H9 (cell line): ENCODE measurements at regions not wholly inside any gene's neighbourhood (a gene's known extent, or its start where the extent isn't known, plus 50 kb on each side); places are given as distances from the start of the nearest gene placed in this dataset.

ENCODE experiments used
- DNase-seq: peaks from one replicate; pipeline ENCODE4 v3.0.0-alpha.2; 2017
- H2AFZ ChIP-seq: one replicate; pipeline ENCODE4 v1.6.1; 2013; ENCODE audit warnings: mild to moderate bottlenecking, low read length, control low read depth, moderate library complexity
- H2AK5ac ChIP-seq: 2 replicates; pipeline ENCODE4 v1.6.1; 2013; ENCODE audit warnings: low read length, control low read depth, mixed read lengths; ENCODE audit not compliant: insufficient read length
- H2BK120ac ChIP-seq: one replicate; pipeline ENCODE4 v1.6.1; 2013; ENCODE audit warnings: low read depth, mild to moderate bottlenecking, low read length, control low read depth, inconsistent platforms; ENCODE audit not compliant: poor library complexity, severe bottlenecking
- H2BK12ac ChIP-seq: 2 replicates; pipeline ENCODE4 v1.6.1; 2013; ENCODE audit warnings: low read length, control low read depth, mixed read lengths, low read depth; ENCODE audit not compliant: insufficient read length
- H2BK15ac ChIP-seq: 2 replicates; pipeline ENCODE4 v1.6.1; 2013; ENCODE audit warnings: low read depth, low read length, control low read depth
- H2BK20ac ChIP-seq: one replicate; pipeline ENCODE4 v1.6.1; 2013; ENCODE audit warnings: low read depth, mild to moderate bottlenecking, low read length, control low read depth, inconsistent platforms; ENCODE audit not compliant: poor library complexity, severe bottlenecking
- H2BK5ac ChIP-seq: 2 replicates; pipeline ENCODE4 v1.6.1; 2013; ENCODE audit warnings: low read length, control low read depth, mixed read lengths; ENCODE audit not compliant: insufficient read length
- H3K14ac ChIP-seq: 2 replicates; pipeline ENCODE4 v1.6.1; 2013; ENCODE audit warnings: low read length, control low read depth; ENCODE audit not compliant: insufficient read depth
- H3K18ac ChIP-seq: 2 replicates; pipeline ENCODE4 v1.6.1; 2013; ENCODE audit warnings: low read depth, mild to moderate bottlenecking, mixed read lengths, low read length, control low read depth; ENCODE audit not compliant: insufficient read length
- H3K23ac ChIP-seq: 2 replicates; pipeline ENCODE4 v1.6.1; 2013; ENCODE audit warnings: low read length, control low read depth, mixed read lengths, low read depth; ENCODE audit not compliant: insufficient read length
- H3K23me2 ChIP-seq: 2 replicates; pipeline ENCODE4 v1.6.1; 2013; ENCODE audit warnings: low read depth, mild to moderate bottlenecking, mixed read lengths, low read length, control low read depth; ENCODE audit not compliant: insufficient read length, poor library complexity, severe bottlenecking
- H3K27ac ChIP-seq: 2 replicates; pipeline ENCODE4 v1.5.1; 2013; ENCODE audit warnings: low read length, control low read depth, mixed read lengths, low read depth; ENCODE audit not compliant: insufficient read length
- H3K27me3 ChIP-seq: 2 replicates; pipeline ENCODE4 v1.6.1; 2013; ENCODE audit warnings: low read length, control low read depth, inconsistent platforms; ENCODE audit not compliant: insufficient read depth
- H3K4ac ChIP-seq: 2 replicates; pipeline ENCODE4 v1.6.1; 2013; ENCODE audit warnings: low read depth, mild to moderate bottlenecking, control low read depth, inconsistent platforms, low read length, moderate library complexity
- H3K4me1 ChIP-seq: 2 replicates; pipeline ENCODE4 v1.6.1; 2013; ENCODE audit warnings: low read length, control low read depth, inconsistent platforms; ENCODE audit not compliant: insufficient read depth
- H3K4me2 ChIP-seq: 2 replicates; pipeline ENCODE4 v1.6.1; 2013; ENCODE audit warnings: low read length, control low read depth, mixed read lengths; ENCODE audit not compliant: insufficient read length, insufficient read depth
- H3K56ac ChIP-seq: 2 replicates; pipeline ENCODE4 v1.6.1; 2013; ENCODE audit warnings: low read depth, mild to moderate bottlenecking, mixed read lengths, low read length, control low read depth; ENCODE audit not compliant: insufficient read length
- H3K79me1 ChIP-seq: 2 replicates; pipeline ENCODE4 v1.6.1; 2013; ENCODE audit warnings: low read depth, mild to moderate bottlenecking, moderate library complexity, low read length, control low read depth, inconsistent platforms; ENCODE audit not compliant: insufficient read depth, poor library complexity, severe bottlenecking
- H3K79me2 ChIP-seq: 2 replicates; pipeline ENCODE4 v1.6.1; 2013; ENCODE audit warnings: low read length, control low read depth, inconsistent platforms; ENCODE audit not compliant: insufficient read depth
- H3K9ac ChIP-seq: 2 replicates; pipeline ENCODE4 v1.6.1; 2013; ENCODE audit warnings: low read length, control low read depth, mixed read lengths; ENCODE audit not compliant: insufficient read length; ENCODE audit errors: extremely low read depth
- H3K9me3 ChIP-seq: one replicate; pipeline ENCODE4 v1.6.1; 2013; ENCODE audit warnings: low read depth, low read length, inconsistent platforms; ENCODE audit not compliant: control insufficient read depth
- H3T11ph ChIP-seq: one replicate; pipeline ENCODE4 v1.6.1; 2013; ENCODE audit warnings: mild to moderate bottlenecking, low read length, control low read depth, inconsistent platforms
- H4K20me1 ChIP-seq: one replicate; pipeline ENCODE4 v1.6.1; 2013; ENCODE audit not compliant: control insufficient read depth, insufficient read length, insufficient read depth
- H4K5ac ChIP-seq: 2 replicates; pipeline ENCODE4 v1.6.1; 2013; ENCODE audit warnings: low read depth, mild to moderate bottlenecking, mixed read lengths, low read length, control low read depth; ENCODE audit not compliant: insufficient read length
- H4K8ac ChIP-seq: replicated peaks from 2 replicates; pipeline ENCODE4 v1.6.1; 2013; ENCODE audit warnings: low read length, control low read depth, mixed read lengths, low read depth; ENCODE audit not compliant: insufficient read length
- H4K91ac ChIP-seq: 2 replicates; pipeline ENCODE4 v1.6.1; 2013; ENCODE audit warnings: low read depth, mild to moderate bottlenecking, moderate library complexity, mixed read lengths, low read length, control low read depth; ENCODE audit not compliant: insufficient read length
- H3K27ac Mint-ChIP-seq, 3 experiments: 2 replicates in 2 of 3; 3 replicates in 1 of 3; pipeline ENCODE4 v1.8.0; 2020 to 2021; ENCODE audit warnings: mixed read lengths in 3 of 3, mild to moderate bottlenecking in 1 of 3, moderate library complexity in 1 of 3
- H3K27me3 Mint-ChIP-seq: 2 replicates; pipeline ENCODE4 v1.8.0; 2021; ENCODE audit warnings: low read depth, mild to moderate bottlenecking, moderate library complexity, mixed read lengths
- H3K36me3 Mint-ChIP-seq, 3 experiments: 2 replicates in 2 of 3; 3 replicates in 1 of 3; pipeline ENCODE4 v1.8.0; 2020 to 2021; ENCODE audit warnings: low read depth in 3 of 3, mixed read lengths in 3 of 3; ENCODE audit not compliant: insufficient read depth in 1 of 3
- H3K4me1 Mint-ChIP-seq, 2 experiments: 2 replicates each; pipeline ENCODE4 v1.8.0; 2020; ENCODE audit warnings: mixed read lengths in 2 of 2
- H3K4me3 Mint-ChIP-seq, 2 experiments: 2 replicates in 1 of 2; 3 replicates in 1 of 2; pipeline ENCODE4 v1.8.0; 2020 to 2021; ENCODE audit warnings: mild to moderate bottlenecking in 2 of 2, mixed read lengths in 2 of 2, moderate library complexity in 1 of 2
- H3K9me3 Mint-ChIP-seq, 2 experiments: 2 replicates in 1 of 2; 3 replicates in 1 of 2; pipeline ENCODE4 v1.8.0; 2020; ENCODE audit warnings: mild to moderate bottlenecking in 2 of 2, mixed read lengths in 2 of 2, moderate library complexity in 1 of 2
- CTCF ChIP-seq: fragments of 200-600 bp; sonication (generic); conservative IDR thresholded peaks from 3 replicates; pipeline ENCODE4 v1.8.0; 2021; ENCODE audit warnings: antibody characterized with exemption, mild to moderate bottlenecking
- WGBS: extraction: QIAGEN DNeasy Blood & Tissue Kit; methylation state at CpG from one replicate; pipeline ENCODE4 v1.1.7; 2013; ENCODE audit warnings: missing lambda C conversion rate, low lambda C conversion rate, mixed read lengths; ENCODE audit not compliant: insufficient read length; ENCODE audit errors: extremely low coverage; 5-methylcytosine and 5-hydroxymethylcytosine counted together

GRCh38 chr6:3513416-3513815, 56.6 kb upstream of the SLC22A23 start:
- H2BK5ac ChIP-seq = no peak overlapping the region
- no peaks in the 10 kb centered on the region for H4K20me1 ChIP-seq
- Mint-ChIP-seq H3K27ac (no peak overlapping the region), H3K27me3 (peaks cover 3% of the 10 kb centered on the region), H3K36me3 (no peaks in the 10 kb centered on the region), H3K4me1 (peaks cover 19 to 21% of the 10 kb centered on the region in 2 experiments), H3K9me3 (no peaks in the 10 kb centered on the region; a peak in 1 of 5 replicates), H3K4me3 (no peak overlapping the region)
- no peak overlapping the region for H3K23ac ChIP-seq
- no peak overlapping the region for H2BK12ac ChIP-seq
- H3T11ph ChIP-seq = no peak overlapping the region
- no peak overlapping the region for H3K56ac ChIP-seq
- WGBS = no CpG with 5 or more reads among the region's 9 CpGs
- no peak overlapping the region for H3K14ac ChIP-seq
- no peaks in the 10 kb centered on the region for H3K27me3 ChIP-seq
- no peak for DNase-seq
- no peaks in the 10 kb centered on the region for H3K79me2 ChIP-seq
- no peak overlapping the region for H2BK15ac ChIP-seq
- H2AFZ ChIP-seq = no peak overlapping the region
- no peak for TF ChIP-seq CTCF
- H3K4me2 ChIP-seq = no peak overlapping the region
- no peak overlapping the region for H4K5ac ChIP-seq
- no peak overlapping the region for H2BK120ac ChIP-seq
- H4K8ac ChIP-seq = no peak overlapping the region
- H2BK20ac ChIP-seq = no peak overlapping the region
- H3K4me1 ChIP-seq = peaks cover 4% of the 10 kb centered on the region; the same call in 1 of the 2 replicates
- no peak overlapping the region for H2AK5ac ChIP-seq
- no peaks in the 10 kb centered on the region for H3K9me3 ChIP-seq
- no peak overlapping the region for H4K91ac ChIP-seq
- no peak overlapping the region for H3K4ac ChIP-seq
- H3K18ac ChIP-seq = no peak overlapping the region
- H3K23me2 ChIP-seq = no peaks in the 10 kb centered on the region
- H3K27ac ChIP-seq = no peak overlapping the region
- H3K9ac ChIP-seq = no peak overlapping the region
- no peaks in the 10 kb centered on the region for H3K79me1 ChIP-seq
